ENCODE measurements at regions not wholly inside any gene's neighbourhood (a gene's known extent, or its start where the extent isn't known, plus 50 kb on each side); places are given as distances from the start of the nearest gene placed in this dataset.

GRCh38 chr14:84197704-84198103 is 1332.2 kb upstream of the FLRT2 start:
- DNase-seq (ENCODE audit: low read depth), result no peak

- DNase-seq (ENCODE audit: low read depth), result no peak
Measured at GRCh38 chr14:84202486-84202885, 1327.5 kb upstream of the FLRT2 start.

- no peak for DNase-seq (ENCODE audit: low read depth)
Measured at GRCh38 chr14:84203896-84204295, 1326.0 kb upstream of the FLRT2 start.

GRCh38 chr14:84208451-84208850 is 1321.5 kb upstream of the FLRT2 start:
- no peak for DNase-seq (ENCODE audit: low read depth)

GRCh38 chr14:84209031-84209430 is 1320.9 kb upstream of the FLRT2 start:
- no peak for DNase-seq (ENCODE audit: low read depth)

GRCh38 chr14:84217066-84217465 is 1312.9 kb upstream of the FLRT2 start:
- no peak for DNase-seq (ENCODE audit: low read depth)

GRCh38 chr14:84225268-84225667 is 1304.7 kb upstream of the FLRT2 start:
- DNase-seq (ENCODE audit: low read depth), result no peak

GRCh38 chr14:84228702-84229101 is 1301.2 kb upstream of the FLRT2 start:
- DNase-seq (ENCODE audit: low read depth), result no peak

- no peak for DNase-seq (ENCODE audit: low read depth)
Measured at GRCh38 chr14:84234281-84234680, 1295.7 kb upstream of the FLRT2 start.

GRCh38 chr14:84236290-84236689 is 1293.7 kb upstream of the FLRT2 start:
- DNase-seq (ENCODE audit: low read depth), result no peak

- no peak for DNase-seq (ENCODE audit: low read depth)
Measured at GRCh38 chr14:84237881-84238280, 1292.1 kb upstream of the FLRT2 start.

- DNase-seq (ENCODE audit: low read depth), result no peak
Measured at GRCh38 chr14:84247693-84248092, 1282.3 kb upstream of the FLRT2 start.

- no peak for DNase-seq (ENCODE audit: low read depth)
Measured at GRCh38 chr14:84250893-84251292, 1279.1 kb upstream of the FLRT2 start.

GRCh38 chr14:84251411-84252115 is 1278.4 kb upstream of the FLRT2 start:
- DNase-seq (ENCODE audit: low read depth), result no peak

- DNase-seq (ENCODE audit: low read depth), result no peak
Measured at GRCh38 chr14:84252706-84253105, 1277.2 kb upstream of the FLRT2 start.

GRCh38 chr14:84253326-84253725 is 1276.6 kb upstream of the FLRT2 start:
- no peak for DNase-seq (ENCODE audit: low read depth)

GRCh38 chr14:84254290-84254689 is 1275.7 kb upstream of the FLRT2 start:
- DNase-seq (ENCODE audit: low read depth), result no peak

- DNase-seq (ENCODE audit: low read depth), result no peak
Measured at GRCh38 chr14:84262932-84263331, 1267.0 kb upstream of the FLRT2 start.

- no peak for DNase-seq (ENCODE audit: low read depth)
Measured at GRCh38 chr14:84272290-84272721, 1257.6 kb upstream of the FLRT2 start.

GRCh38 chr14:84273181-84273580 is 1256.8 kb upstream of the FLRT2 start:
- DNase-seq (ENCODE audit: low read depth), result no peak

GRCh38 chr14:84282618-84283017 is 1247.3 kb upstream of the FLRT2 start:
- no peak for DNase-seq (ENCODE audit: low read depth)

GRCh38 chr14:84288781-84289180 is 1241.2 kb upstream of the FLRT2 start:
- DNase-seq (ENCODE audit: low read depth), result no peak

- no peak for DNase-seq (ENCODE audit: low read depth)
Measured at GRCh38 chr14:84298663-84299195, 1231.2 kb upstream of the FLRT2 start.

- DNase-seq (ENCODE audit: low read depth), result no peak
Measured at GRCh38 chr14:84303140-84303539, 1226.8 kb upstream of the FLRT2 start.

Data from T follicular helper cell (primary cell).